GM21526 (cell line): ENCODE measurements at regions not wholly inside any gene's neighbourhood (a gene's known extent, or its start where the extent isn't known, plus 50 kb on each side); places are given as distances from the start of the nearest gene placed in this dataset.
"Not testable (repeated sequence)": the region's sequence is repeated elsewhere in the genome, so short reads cannot be mapped to it uniquely, and the experiment has no call there.

Source experiments
- ATAC-seq: cut with Tn5 transposase; IDR thresholded peaks from one replicate; pipeline ENCODE4 v1.9.1; 2021; ENCODE audit warnings: moderate library complexity; ENCODE audit not compliant: unreplicated experiment, low FRiP score

GRCh38 chr14:40762177-40762576, 844.5 kb upstream of the LRFN5 start:
- no peak for ATAC-seq

GRCh38 chr14:40760704-40761103, 846.0 kb upstream of the LRFN5 start:
- no peak for ATAC-seq

- ATAC-seq: no peak
These were observed 848.6 kb upstream of the LRFN5 start for GRCh38 chr14:40758076-40758475.

- ATAC-seq: no peak
These were observed 849.2 kb upstream of the LRFN5 start for GRCh38 chr14:40757376-40757950.

GRCh38 chr14:40733206-40733605, 873.5 kb upstream of the LRFN5 start:
- ATAC-seq: no peak

GRCh38 chr14:40727107-40727506, 879.6 kb upstream of the LRFN5 start:
- ATAC-seq: no peak

- ATAC-seq: no peak
These were observed 893.3 kb upstream of the LRFN5 start for GRCh38 chr14:40713387-40713786.

GRCh38 chr14:40697231-40697630, 909.4 kb upstream of the LRFN5 start:
- ATAC-seq: no peak

GRCh38 chr14:40694023-40694422, 912.7 kb upstream of the LRFN5 start:
- ATAC-seq: no peak

GRCh38 chr14:40691066-40691465, 915.6 kb upstream of the LRFN5 start:
- no peak for ATAC-seq

GRCh38 chr14:40685764-40686163, 920.9 kb upstream of the LRFN5 start:
- no peak for ATAC-seq

- ATAC-seq: no peak
These were observed 922.3 kb upstream of the LRFN5 start for GRCh38 chr14:40684328-40684727.

- ATAC-seq: no peak
These were observed 924.4 kb upstream of the LRFN5 start for GRCh38 chr14:40682131-40682913.

GRCh38 chr14:40679256-40679655, 927.4 kb upstream of the LRFN5 start:
- no peak for ATAC-seq

- not testable (repeated sequence) for ATAC-seq
These were observed 929.5 kb upstream of the LRFN5 start for GRCh38 chr14:40677206-40677605.

GRCh38 chr14:40674502-40674901, 932.2 kb upstream of the LRFN5 start:
- no peak for ATAC-seq

GRCh38 chr14:40656311-40656710, 950.4 kb upstream of the LRFN5 start:
- ATAC-seq: no peak

GRCh38 chr14:40652089-40652691, 954.5 kb upstream of the LRFN5 start:
- ATAC-seq: no peak

GRCh38 chr14:40630471-40630870, 976.2 kb upstream of the LRFN5 start:
- no peak for ATAC-seq

GRCh38 chr14:40629551-40630137, 977.0 kb upstream of the LRFN5 start:
- ATAC-seq: not testable (repeated sequence)

GRCh38 chr14:40629144-40629543, 977.5 kb upstream of the LRFN5 start:
- no peak for ATAC-seq
